ENCODE measurements at regions not wholly inside any gene's neighbourhood (a gene's known extent, or its start where the extent isn't known, plus 50 kb on each side); places are given as distances from the start of the nearest gene placed in this dataset.

DNA sequence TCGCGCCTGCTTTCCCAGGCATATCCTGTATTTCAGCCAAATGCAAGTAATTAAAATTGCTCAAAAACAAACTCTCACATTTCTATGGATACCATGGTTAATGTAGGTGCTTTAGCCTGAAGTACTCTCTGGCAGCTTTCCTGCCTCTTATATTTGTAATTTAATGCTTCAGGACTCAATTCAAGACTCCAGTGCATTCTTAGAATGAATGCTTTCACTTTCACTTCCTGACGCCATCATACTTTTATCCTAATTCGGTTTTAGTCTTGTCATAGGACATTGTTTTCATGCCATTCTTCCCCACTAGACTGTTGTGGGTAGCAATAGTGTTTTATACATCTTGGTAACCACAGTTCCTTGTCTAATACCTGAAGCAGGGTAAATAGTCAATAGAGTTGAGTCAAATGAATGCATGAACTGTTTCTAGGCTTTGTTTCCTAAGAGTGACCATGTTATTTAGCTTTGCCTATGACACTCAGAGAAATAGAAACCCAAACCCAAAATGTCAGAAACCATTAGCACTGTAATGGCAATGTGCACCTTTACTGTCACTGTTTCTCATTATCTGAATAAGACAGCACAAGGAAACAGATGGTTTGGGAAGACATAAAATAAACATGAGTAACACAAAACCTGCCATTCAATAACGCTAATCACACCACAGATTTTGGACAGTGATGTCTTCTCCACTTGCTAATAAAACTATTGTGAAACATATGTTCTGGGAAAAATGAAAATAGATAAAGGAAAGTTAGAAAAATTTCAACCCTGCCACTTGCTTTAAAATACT is 705.5 kb downstream of the CDH11 start:
- TF ChIP-seq, protein P1, sequence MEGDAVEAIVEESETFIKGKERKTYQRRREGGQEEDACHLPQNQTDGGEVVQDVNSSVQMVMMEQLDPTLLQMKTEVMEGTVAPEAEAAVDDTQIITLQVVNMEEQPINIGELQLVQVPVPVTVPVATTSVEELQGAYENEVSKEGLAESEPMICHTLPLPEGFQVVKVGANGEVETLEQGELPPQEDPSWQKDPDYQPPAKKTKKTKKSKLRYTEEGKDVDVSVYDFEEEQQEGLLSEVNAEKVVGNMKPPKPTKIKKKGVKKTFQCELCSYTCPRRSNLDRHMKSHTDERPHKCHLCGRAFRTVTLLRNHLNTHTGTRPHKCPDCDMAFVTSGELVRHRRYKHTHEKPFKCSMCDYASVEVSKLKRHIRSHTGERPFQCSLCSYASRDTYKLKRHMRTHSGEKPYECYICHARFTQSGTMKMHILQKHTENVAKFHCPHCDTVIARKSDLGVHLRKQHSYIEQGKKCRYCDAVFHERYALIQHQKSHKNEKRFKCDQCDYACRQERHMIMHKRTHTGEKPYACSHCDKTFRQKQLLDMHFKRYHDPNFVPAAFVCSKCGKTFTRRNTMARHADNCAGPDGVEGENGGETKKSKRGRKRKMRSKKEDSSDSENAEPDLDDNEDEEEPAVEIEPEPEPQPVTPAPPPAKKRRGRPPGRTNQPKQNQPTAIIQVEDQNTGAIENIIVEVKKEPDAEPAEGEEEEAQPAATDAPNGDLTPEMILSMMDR (IDR thresholded peaks at IDR 0.05): no peak
- TF ChIP-seq POLR2A (IDR thresholded peaks at IDR 0.05) (no peak), EP300 (IDR thresholded peaks at IDR 0.05; ENCODE audit: low read depth) (no peak), POLR2AphosphoS5 (IDR thresholded peaks at IDR 0.05) (no peak)

Data from transverse colon (tissue), 4 donors.